OCI-LY3 (cell line): ENCODE measurements at regions not wholly inside any gene's neighbourhood (a gene's known extent, or its start where the extent isn't known, plus 50 kb on each side); places are given as distances from the start of the nearest gene placed in this dataset.

ENCODE experiments used
- CTCF ChIP-seq: fragments of 200-600, 300-600 bp; sonication (generic); IDR thresholded peaks from 2 replicates; pipeline ENCODE4 v1.5.1; 2014; ENCODE audit warnings: antibody characterized with exemption, low read length, low read depth
- EZH2phosphoT487 ChIP-seq: fragments of 200-600 bp; shearing (Covaris generic); IDR thresholded peaks from 2 replicates; pipeline ENCODE4 v1.6.1; 2018; ENCODE audit warnings: antibody characterized with exemption, mixed run types, low read depth

DNA sequence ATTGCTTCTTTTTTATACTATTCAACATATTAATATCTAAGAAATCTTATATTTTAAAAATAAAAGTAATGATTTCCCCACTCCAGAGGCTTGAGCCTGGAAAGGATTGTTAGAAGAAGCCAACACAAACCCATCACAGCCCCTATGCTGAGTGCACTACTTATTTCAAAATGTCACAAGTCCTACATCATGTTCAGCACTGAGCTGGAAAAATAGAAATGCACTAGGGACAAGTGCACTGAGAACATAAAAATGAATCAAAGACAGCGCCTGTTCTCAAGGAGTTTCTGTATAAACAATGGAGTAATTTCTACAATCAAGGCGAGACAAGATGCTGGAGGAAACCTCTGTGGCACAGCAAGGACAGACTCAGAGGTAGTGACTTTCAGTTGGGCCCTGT lies 155.0 kb downstream of the TXNL1 start:
- TF ChIP-seq CTCF (no peak), EZH2phosphoT487 (no peak)
